ENCODE measurements at regions not wholly inside any gene's neighbourhood (a gene's known extent, or its start where the extent isn't known, plus 50 kb on each side); places are given as distances from the start of the nearest gene placed in this dataset.

- Histone ChIP-seq H3K4me1 (ENCODE audit: control insufficient read depth in 1 of 2, insufficient read depth in 2 of 2, low read length in 2 of 2) (no peaks in the 10 kb centered on the region), H3K27me3 (ENCODE audit: low read depth, low read length) (no peaks in the 10 kb centered on the region), H3K36me3 (ENCODE audit: control insufficient read depth in 1 of 2, insufficient read depth in 2 of 2, low read length in 2 of 2) (no peaks in the 10 kb centered on the region), H3K9me3 (ENCODE audit: control insufficient read depth in 1 of 2, low read length in 2 of 2) (no peaks in the 10 kb centered on the region), H3K4me3 (ENCODE audit: low read depth in 1 of 2, low read length in 2 of 2) (no peak overlapping the region), H3K27ac (ENCODE audit: low read length) (no peak overlapping the region)
These were observed 512.6 kb upstream of the CBLB start for GRCh38 chr3:106381286-106381938.

GRCh38 chr3:106381939-106382335 is 513.1 kb upstream of the CBLB start:
- no peak overlapping the region for H3K4me3 ChIP-seq (ENCODE audit: low read depth in 1 of 2, low read length in 2 of 2)

GRCh38 chr3:106386050-106386449 is 517.2 kb upstream of the CBLB start:
- H3K27me3 ChIP-seq (ENCODE audit: low read depth, low read length), result no peaks in the 10 kb centered on the region
- no peaks in the 10 kb centered on the region for H3K36me3 ChIP-seq (ENCODE audit: control insufficient read depth in 1 of 2, insufficient read depth in 2 of 2, low read length in 2 of 2)
- no peaks in the 10 kb centered on the region for H3K4me1 ChIP-seq (ENCODE audit: control insufficient read depth in 1 of 2, insufficient read depth in 2 of 2, low read length in 2 of 2)
- H3K4me3 ChIP-seq (ENCODE audit: low read depth in 1 of 2, low read length in 2 of 2), result no peak overlapping the region
- H3K9me3 ChIP-seq (ENCODE audit: control insufficient read depth in 1 of 2, low read length in 2 of 2), result no peaks in the 10 kb centered on the region
- H3K27ac ChIP-seq (ENCODE audit: low read length), result no peak overlapping the region

More at GRCh38 chr3:106381939-106382335, 513.1 kb upstream of the CBLB start:
- Histone ChIP-seq H3K27ac (ENCODE audit: low read length) (no peak overlapping the region), H3K36me3 (ENCODE audit: control insufficient read depth in 1 of 2, insufficient read depth in 2 of 2, low read length in 2 of 2) (no peaks in the 10 kb centered on the region), H3K9me3 (ENCODE audit: control insufficient read depth in 1 of 2, low read length in 2 of 2) (no peaks in the 10 kb centered on the region), H3K27me3 (ENCODE audit: low read depth, low read length) (no peaks in the 10 kb centered on the region), H3K4me1 (ENCODE audit: control insufficient read depth in 1 of 2, insufficient read depth in 2 of 2, low read length in 2 of 2) (no peaks in the 10 kb centered on the region)

- Histone ChIP-seq H3K27ac (ENCODE audit: low read length) (no peak overlapping the region), H3K9me3 (ENCODE audit: control insufficient read depth in 1 of 2, low read length in 2 of 2) (no peaks in the 10 kb centered on the region), H3K27me3 (ENCODE audit: low read depth, low read length) (no peaks in the 10 kb centered on the region), H3K4me3 (ENCODE audit: low read depth in 1 of 2, low read length in 2 of 2) (no peak overlapping the region), H3K4me1 (ENCODE audit: control insufficient read depth in 1 of 2, insufficient read depth in 2 of 2, low read length in 2 of 2) (no peaks in the 10 kb centered on the region), H3K36me3 (ENCODE audit: control insufficient read depth in 1 of 2, insufficient read depth in 2 of 2, low read length in 2 of 2) (no peaks in the 10 kb centered on the region)
These were observed 524.1 kb upstream of the CBLB start for GRCh38 chr3:106392915-106393314.

- peaks cover 0 to 12% of the 10 kb centered on the region in 2 donors for H3K4me1 ChIP-seq (ENCODE audit: control insufficient read depth in 1 of 2, insufficient read depth in 2 of 2, low read length in 2 of 2)
- H3K27me3 ChIP-seq (ENCODE audit: low read depth, low read length), result no peaks in the 10 kb centered on the region
- H3K9me3 ChIP-seq (ENCODE audit: control insufficient read depth in 1 of 2, low read length in 2 of 2), result no peaks in the 10 kb centered on the region
- no peaks in the 10 kb centered on the region for H3K36me3 ChIP-seq (ENCODE audit: control insufficient read depth in 1 of 2, insufficient read depth in 2 of 2, low read length in 2 of 2)
- H3K4me3 ChIP-seq (ENCODE audit: low read depth in 1 of 2, low read length in 2 of 2), result no peak overlapping the region
- no peak overlapping the region for H3K27ac ChIP-seq (ENCODE audit: low read length)
These were observed 528.2 kb upstream of the CBLB start for GRCh38 chr3:106397006-106397405.

- Histone ChIP-seq H3K4me1 (ENCODE audit: control insufficient read depth in 1 of 2, insufficient read depth in 2 of 2, low read length in 2 of 2) (peaks cover 0 to 12% of the 10 kb centered on the region in 2 donors), H3K4me3 (ENCODE audit: low read depth in 1 of 2, low read length in 2 of 2) (no peak overlapping the region), H3K27ac (ENCODE audit: low read length) (no peak overlapping the region), H3K27me3 (ENCODE audit: low read depth, low read length) (no peaks in the 10 kb centered on the region), H3K9me3 (ENCODE audit: control insufficient read depth in 1 of 2, low read length in 2 of 2) (no peaks in the 10 kb centered on the region), H3K36me3 (ENCODE audit: control insufficient read depth in 1 of 2, insufficient read depth in 2 of 2, low read length in 2 of 2) (no peaks in the 10 kb centered on the region)
These were observed 530.2 kb upstream of the CBLB start for GRCh38 chr3:106398891-106399600.

- Histone ChIP-seq H3K36me3 (ENCODE audit: control insufficient read depth in 1 of 2, insufficient read depth in 2 of 2, low read length in 2 of 2) (no peaks in the 10 kb centered on the region), H3K9me3 (ENCODE audit: control insufficient read depth in 1 of 2, low read length in 2 of 2) (no peaks in the 10 kb centered on the region), H3K4me3 (ENCODE audit: low read depth in 1 of 2, low read length in 2 of 2) (no peak overlapping the region), H3K27ac (ENCODE audit: low read length) (no peak overlapping the region), H3K4me1 (ENCODE audit: control insufficient read depth in 1 of 2, insufficient read depth in 2 of 2, low read length in 2 of 2) (peaks cover 0 to 12% of the 10 kb centered on the region in 2 donors), H3K27me3 (ENCODE audit: low read depth, low read length) (no peaks in the 10 kb centered on the region)
These were observed 530.9 kb upstream of the CBLB start for GRCh38 chr3:106399761-106400160.

- H3K4me3 ChIP-seq (ENCODE audit: low read depth in 1 of 2, low read length in 2 of 2), result no peak overlapping the region
- H3K27me3 ChIP-seq (ENCODE audit: low read depth, low read length), result no peaks in the 10 kb centered on the region
- H3K36me3 ChIP-seq (ENCODE audit: control insufficient read depth in 1 of 2, insufficient read depth in 2 of 2, low read length in 2 of 2), result no peaks in the 10 kb centered on the region
- no peak overlapping the region for H3K27ac ChIP-seq (ENCODE audit: low read length)
- H3K9me3 ChIP-seq (ENCODE audit: control insufficient read depth in 1 of 2, low read length in 2 of 2), result no peaks in the 10 kb centered on the region
- peaks cover 0 to 12% of the 10 kb centered on the region in 2 donors for H3K4me1 ChIP-seq (ENCODE audit: control insufficient read depth in 1 of 2, insufficient read depth in 2 of 2, low read length in 2 of 2)
These were observed 533.1 kb upstream of the CBLB start for GRCh38 chr3:106401666-106402490.

GRCh38 chr3:106403371-106404145 is 534.7 kb upstream of the CBLB start:
- H3K9me3 ChIP-seq (ENCODE audit: control insufficient read depth in 1 of 2, low read length in 2 of 2), result no peaks in the 10 kb centered on the region
- H3K27me3 ChIP-seq (ENCODE audit: low read depth, low read length), result no peaks in the 10 kb centered on the region
- peaks cover 0 to 11% of the 10 kb centered on the region in 2 donors for H3K4me1 ChIP-seq (ENCODE audit: control insufficient read depth in 1 of 2, insufficient read depth in 2 of 2, low read length in 2 of 2)
- H3K4me3 ChIP-seq (ENCODE audit: low read depth in 1 of 2, low read length in 2 of 2), result no peak overlapping the region
- no peaks in the 10 kb centered on the region for H3K36me3 ChIP-seq (ENCODE audit: control insufficient read depth in 1 of 2, insufficient read depth in 2 of 2, low read length in 2 of 2)
- H3K27ac ChIP-seq (ENCODE audit: low read length), result no peak overlapping the region

- Histone ChIP-seq H3K36me3 (ENCODE audit: control insufficient read depth in 1 of 2, insufficient read depth in 2 of 2, low read length in 2 of 2) (no peaks in the 10 kb centered on the region), H3K4me3 (ENCODE audit: low read depth in 1 of 2, low read length in 2 of 2) (no peak overlapping the region), H3K27ac (ENCODE audit: low read length) (no peak overlapping the region), H3K27me3 (ENCODE audit: low read depth, low read length) (no peaks in the 10 kb centered on the region), H3K4me1 (ENCODE audit: control insufficient read depth in 1 of 2, insufficient read depth in 2 of 2, low read length in 2 of 2) (no peaks in the 10 kb centered on the region), H3K9me3 (ENCODE audit: control insufficient read depth in 1 of 2, low read length in 2 of 2) (no peaks in the 10 kb centered on the region)
These were observed 544.9 kb upstream of the CBLB start for GRCh38 chr3:106413683-106414082.

GRCh38 chr3:106420628-106421027 is 551.8 kb upstream of the CBLB start:
- Histone ChIP-seq H3K36me3 (ENCODE audit: control insufficient read depth in 1 of 2, insufficient read depth in 2 of 2, low read length in 2 of 2) (no peaks in the 10 kb centered on the region), H3K27ac (ENCODE audit: low read length) (no peak overlapping the region), H3K4me1 (ENCODE audit: control insufficient read depth in 1 of 2, insufficient read depth in 2 of 2, low read length in 2 of 2) (no peaks in the 10 kb centered on the region), H3K4me3 (ENCODE audit: low read depth in 1 of 2, low read length in 2 of 2) (no peak overlapping the region), H3K27me3 (ENCODE audit: low read depth, low read length) (no peaks in the 10 kb centered on the region), H3K9me3 (ENCODE audit: control insufficient read depth in 1 of 2, low read length in 2 of 2) (no peaks in the 10 kb centered on the region)
